ENCODE measurements at regions not wholly inside any gene's neighbourhood (a gene's known extent, or its start where the extent isn't known, plus 50 kb on each side); places are given as distances from the start of the nearest gene placed in this dataset.

DNA sequence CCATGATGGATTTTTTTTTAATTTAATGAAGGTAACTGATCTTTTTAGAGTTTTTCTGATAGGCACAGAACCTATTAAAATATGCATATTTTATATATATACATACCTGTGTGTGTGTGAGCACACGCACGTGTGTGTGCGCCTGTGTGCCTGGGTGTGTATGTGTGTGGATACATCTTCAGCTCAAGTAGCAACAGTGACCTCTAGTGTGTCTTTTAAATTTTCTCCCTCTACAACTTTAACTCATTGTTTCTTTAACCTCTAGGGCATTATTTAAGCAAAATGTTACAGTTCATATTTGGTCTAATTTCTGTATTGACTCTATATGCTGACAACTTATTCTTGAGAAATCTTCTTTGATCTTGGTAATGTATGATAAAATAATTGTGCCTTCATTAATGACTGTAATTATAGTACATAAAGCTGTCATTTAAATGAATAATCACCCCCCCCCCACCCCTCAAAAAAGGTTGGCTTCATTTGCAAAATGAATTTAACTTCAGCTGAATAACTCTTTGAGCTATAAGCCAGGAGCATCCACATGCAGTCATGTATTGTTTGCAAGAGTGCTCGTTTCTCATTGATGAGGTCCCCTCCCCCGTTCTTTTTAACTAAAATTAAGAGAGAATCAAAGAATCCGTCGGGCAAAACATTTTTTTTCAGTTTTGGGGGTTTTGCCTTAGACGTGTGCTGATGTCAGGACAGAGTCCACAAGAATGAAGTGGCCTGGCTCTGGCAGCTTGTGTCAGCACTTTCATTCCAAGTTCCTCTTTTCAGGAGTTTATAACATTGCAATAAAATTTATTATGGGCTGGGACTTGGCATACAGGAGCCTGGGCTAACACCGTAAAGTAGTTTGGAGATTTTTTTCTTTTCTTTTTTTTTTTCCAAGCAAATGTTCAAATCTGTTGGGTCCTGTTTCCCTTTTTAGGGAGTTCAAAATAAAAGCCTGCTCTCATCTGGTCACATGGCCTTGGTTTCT, 80.0 kb downstream of the ETAA1 start:
- intact Hi-C loops (cut with micrococcal nuclease): no loop called here
- ChIA-PET CTCF (no interaction called here), POLR2A (no interaction called here)
- Mint-ChIP-seq H3K36me3 (ENCODE audit: low read depth) (no peaks in the 10 kb centered on the region), H3K27ac (no peak overlapping the region), H3K9me3 (no peaks in the 10 kb centered on the region), H3K27me3 (no peaks in the 10 kb centered on the region), H3K4me3 (no peak overlapping the region), H3K4me1 (ENCODE audit: low read depth) (no peaks in the 10 kb centered on the region)
- DNase-seq: peak; percentile 1
- TF ChIP-seq, protein P1, sequence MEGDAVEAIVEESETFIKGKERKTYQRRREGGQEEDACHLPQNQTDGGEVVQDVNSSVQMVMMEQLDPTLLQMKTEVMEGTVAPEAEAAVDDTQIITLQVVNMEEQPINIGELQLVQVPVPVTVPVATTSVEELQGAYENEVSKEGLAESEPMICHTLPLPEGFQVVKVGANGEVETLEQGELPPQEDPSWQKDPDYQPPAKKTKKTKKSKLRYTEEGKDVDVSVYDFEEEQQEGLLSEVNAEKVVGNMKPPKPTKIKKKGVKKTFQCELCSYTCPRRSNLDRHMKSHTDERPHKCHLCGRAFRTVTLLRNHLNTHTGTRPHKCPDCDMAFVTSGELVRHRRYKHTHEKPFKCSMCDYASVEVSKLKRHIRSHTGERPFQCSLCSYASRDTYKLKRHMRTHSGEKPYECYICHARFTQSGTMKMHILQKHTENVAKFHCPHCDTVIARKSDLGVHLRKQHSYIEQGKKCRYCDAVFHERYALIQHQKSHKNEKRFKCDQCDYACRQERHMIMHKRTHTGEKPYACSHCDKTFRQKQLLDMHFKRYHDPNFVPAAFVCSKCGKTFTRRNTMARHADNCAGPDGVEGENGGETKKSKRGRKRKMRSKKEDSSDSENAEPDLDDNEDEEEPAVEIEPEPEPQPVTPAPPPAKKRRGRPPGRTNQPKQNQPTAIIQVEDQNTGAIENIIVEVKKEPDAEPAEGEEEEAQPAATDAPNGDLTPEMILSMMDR (IDR thresholded peaks at IDR 0.05): no peak
- ATAC-seq: no peak

DNA sequence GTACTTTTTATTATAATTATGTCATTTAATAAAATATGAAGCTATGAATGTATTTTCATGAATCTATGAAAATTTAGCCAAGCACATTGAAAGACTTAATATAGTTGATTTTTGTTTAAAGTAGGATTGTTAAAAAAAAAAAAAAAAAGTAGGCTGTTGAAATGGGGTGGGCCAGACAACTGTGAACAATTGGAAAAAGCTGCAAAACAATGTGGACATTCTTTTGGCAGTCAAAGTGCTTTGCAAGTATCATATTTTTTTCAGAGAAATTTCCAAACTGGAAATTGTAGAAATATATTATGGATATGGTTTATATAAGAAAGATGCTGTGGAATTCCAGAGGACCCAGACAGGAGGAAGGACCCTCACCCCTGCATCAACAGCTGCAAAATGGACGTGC, 82.1 kb downstream of the ETAA1 start:
- Mint-ChIP-seq H3K4me3 (no peak overlapping the region), H3K27ac (no peak overlapping the region)
- intact Hi-C loops (cut with micrococcal nuclease): no loop called here

DNA sequence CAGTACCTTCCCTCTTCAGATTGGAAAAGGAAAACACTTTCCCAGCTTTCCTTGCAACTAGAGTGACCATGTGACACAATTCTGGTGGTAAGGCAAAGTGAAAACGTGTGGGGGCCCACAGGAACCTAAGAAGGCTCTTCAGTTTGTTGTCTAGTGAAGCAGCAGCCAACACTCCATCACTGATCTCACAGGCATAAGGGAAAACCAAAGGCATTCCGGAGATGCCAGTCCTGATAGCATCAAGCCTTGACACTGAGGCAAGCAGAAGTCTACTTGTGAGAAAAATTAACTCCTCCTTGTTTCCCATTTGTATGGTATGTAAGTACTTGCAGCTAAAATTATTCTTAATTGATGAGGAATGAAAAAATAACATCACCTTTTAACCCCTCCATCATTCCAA, 88.3 kb downstream of the ETAA1 start:
- no peaks in the 10 kb centered on the region for H3K4me1 Mint-ChIP-seq (ENCODE audit: low read depth)
- DNase-seq: no peak
- H3K36me3 Mint-ChIP-seq (ENCODE audit: low read depth): no peaks in the 10 kb centered on the region
- no peak overlapping the region for H3K27ac Mint-ChIP-seq
- ChIA-PET POLR2A (no interaction called here), CTCF (no interaction called here)
- no peak for ATAC-seq
- H3K9me3 Mint-ChIP-seq: no peaks in the 10 kb centered on the region
- intact Hi-C loops (cut with micrococcal nuclease): no loop called here
- TF ChIP-seq, protein P1 (IDR thresholded peaks at IDR 0.05): no peak
- no peaks in the 10 kb centered on the region for H3K27me3 Mint-ChIP-seq
- no peak overlapping the region for H3K4me3 Mint-ChIP-seq

More for the DNA sequence above, 82.1 kb downstream of the ETAA1 start:
- ATAC-seq (no peak), DNase-seq (no peak)
- CTCF ChIA-PET: no interaction called here
- POLR2A ChIA-PET: no interaction called here
- H3K27me3 Mint-ChIP-seq: no peaks in the 10 kb centered on the region
- TF ChIP-seq, protein P1 (IDR thresholded peaks at IDR 0.05): no peak
- no peaks in the 10 kb centered on the region for H3K9me3 Mint-ChIP-seq
- no peaks in the 10 kb centered on the region for H3K4me1 Mint-ChIP-seq (ENCODE audit: low read depth)
- no peaks in the 10 kb centered on the region for H3K36me3 Mint-ChIP-seq (ENCODE audit: low read depth)

DNA sequence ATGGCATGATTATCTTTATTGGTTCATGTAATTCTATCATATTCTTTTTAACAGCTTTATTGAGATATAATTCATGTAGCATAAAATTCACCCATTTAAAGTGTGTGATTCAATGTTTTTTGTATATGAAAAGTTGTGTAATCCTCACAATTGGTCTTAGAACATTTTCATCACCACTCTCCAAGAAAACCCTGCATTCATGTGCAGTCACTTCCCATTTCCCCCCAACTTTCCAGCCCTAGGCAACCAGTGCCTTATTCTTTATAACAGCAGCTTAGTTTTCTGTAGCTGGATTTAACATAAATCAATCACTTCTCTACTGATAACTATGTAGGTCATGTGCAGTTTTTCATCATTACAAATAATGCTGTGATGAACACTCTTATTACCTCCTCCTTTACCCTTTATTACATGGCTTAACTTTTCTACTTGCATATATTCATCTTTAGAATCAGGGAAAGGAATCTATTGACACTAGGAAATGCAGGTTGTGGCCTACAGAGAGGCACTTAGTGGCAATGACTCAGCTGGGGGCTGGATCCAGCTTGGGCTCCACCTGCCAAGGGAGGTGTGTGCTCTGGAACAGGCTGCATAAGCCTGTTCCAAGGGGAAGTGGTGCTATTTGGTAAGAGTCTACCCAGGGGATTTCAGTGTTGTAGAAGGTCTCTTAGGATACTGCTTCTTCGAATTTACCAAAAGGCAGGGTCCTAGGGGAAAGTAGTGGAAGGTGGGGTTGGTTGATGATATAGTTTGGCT, 89.1 kb downstream of the ETAA1 start:
- intact Hi-C loops (cut with micrococcal nuclease): no loop called here
- Mint-ChIP-seq H3K4me1 (ENCODE audit: low read depth) (no peaks in the 10 kb centered on the region), H3K27me3 (no peaks in the 10 kb centered on the region), H3K4me3 (no peak overlapping the region), H3K27ac (no peak overlapping the region), H3K9me3 (no peaks in the 10 kb centered on the region), H3K36me3 (ENCODE audit: low read depth) (no peaks in the 10 kb centered on the region)
- ATAC-seq (no peak), DNase-seq (no peak)
- ChIA-PET CTCF (no interaction called here), POLR2A (no interaction called here)
- TF ChIP-seq, protein P1 (IDR thresholded peaks at IDR 0.05): no peak

DNA sequence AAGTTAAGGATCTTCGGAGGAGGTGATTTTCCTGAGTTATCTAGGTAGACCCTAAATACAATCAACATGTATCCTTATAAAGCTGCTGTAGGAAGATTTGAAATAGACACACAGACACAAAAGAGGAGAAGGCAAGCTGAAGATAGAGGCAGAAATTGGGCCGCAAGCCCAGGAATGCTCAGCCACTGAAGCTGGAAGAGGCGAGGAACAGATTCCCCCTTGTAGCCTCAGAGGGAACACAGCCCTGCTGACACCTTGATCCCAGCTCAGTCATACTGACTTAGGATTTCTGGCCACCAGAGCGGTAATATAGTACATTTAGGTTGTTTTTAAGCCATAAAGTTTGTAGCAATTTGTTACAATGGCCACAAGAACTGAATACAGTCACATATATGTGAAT, 90.9 kb downstream of the ETAA1 start:
- Mint-ChIP-seq H3K27ac (no peak overlapping the region), H3K27me3 (no peaks in the 10 kb centered on the region), H3K36me3 (ENCODE audit: low read depth) (no peaks in the 10 kb centered on the region), H3K9me3 (no peaks in the 10 kb centered on the region), H3K4me1 (ENCODE audit: low read depth) (no peaks in the 10 kb centered on the region), H3K4me3 (no peak overlapping the region)
- no peak for ATAC-seq
- intact Hi-C loops (cut with micrococcal nuclease): no loop called here
- TF ChIP-seq, protein P1 (IDR thresholded peaks at IDR 0.05): no peak
- POLR2A ChIA-PET: no interaction called here
- CTCF ChIA-PET: no interaction called here
- no peak for DNase-seq
